ENCODE measurements at regions not wholly inside any gene's neighbourhood (a gene's known extent, or its start where the extent isn't known, plus 50 kb on each side); places are given as distances from the start of the nearest gene placed in this dataset.

DNA sequence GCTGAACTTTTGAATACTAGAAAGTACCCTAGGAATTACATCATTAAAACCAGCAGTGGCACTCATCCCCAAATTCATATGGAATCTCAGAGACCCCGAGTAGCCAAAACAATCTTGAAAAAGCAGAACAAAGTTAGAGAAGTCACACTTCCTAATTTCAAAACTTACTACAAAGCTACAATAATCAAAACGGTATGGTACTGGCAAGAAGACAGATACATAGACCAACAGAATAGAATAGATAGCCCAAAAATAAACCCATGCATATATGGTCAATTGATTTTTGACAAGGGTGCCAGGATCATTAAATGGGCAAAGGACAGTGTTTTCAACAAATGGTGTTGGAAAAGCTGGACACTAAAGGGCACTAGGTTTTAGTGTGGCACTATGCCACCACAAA, 176.0 kb upstream of the NDUFV2 start:
- TF ChIP-seq CTCF (IDR thresholded peaks at IDR 0.05) (no peak), POLR2A (IDR thresholded peaks at IDR 0.05) (no peak)

All from prostate gland (tissue), 2 donors.